Peyer's patch (tissue), 4 donors: ENCODE measurements at regions not wholly inside any gene's neighbourhood (a gene's known extent, or its start where the extent isn't known, plus 50 kb on each side); places are given as distances from the start of the nearest gene placed in this dataset.

Source experiments
- CTCF ChIP-seq, 6 experiments: fragments of 450-650 bp in 4 of 6; fragments of 200-600 bp in 2 of 6; sonication (generic) in 1 of 6; IDR thresholded peaks; one replicate each; pipeline ENCODE4 v1.5.1; 2017 to 2019; ENCODE audit warnings: antibody characterized with exemption in 6 of 6, mild to moderate bottlenecking in 3 of 6, moderate library complexity in 1 of 6
- POLR2A ChIP-seq, 2 donors: fragments of 450-650 bp; IDR thresholded peaks; one replicate each; pipeline ENCODE4 v1.5.1; 2017; ENCODE audit warnings: antibody characterized with exemption in 2 of 2, mild to moderate bottlenecking in 2 of 2, moderate library complexity in 2 of 2

- no peak for TF ChIP-seq CTCF (IDR thresholded peaks at IDR 0.05)
- TF ChIP-seq POLR2A (IDR thresholded peaks at IDR 0.05), result no peak
Observed at GRCh38 chr18:66825347-66825746, 221.5 kb upstream of the CDH19 start.
